K562 (cell line): ENCODE measurements at regions not wholly inside any gene's neighbourhood (a gene's known extent, or its start where the extent isn't known, plus 50 kb on each side); places are given as distances from the start of the nearest gene placed in this dataset.

ENCODE experiments used
- ATAC-seq: fragments of 200-7000 bp; cut with Tn5 transposase; 3 replicates; pipeline ENCODE4 v1.9.1; 2020; ENCODE audit warnings: moderate library complexity
- BruUV-seq: library from RNA; stranded (reverse); fragments of 400-500 nt; replicated peaks from 2 replicates; lab custom pipeline; 2021; lab: Mats Ljungman, UMichigan
- CTCF ChIA-PET: fragments of 300-600 bp; formaldehyde crosslinking; extraction: SDS; loops from one replicate; lab custom pipeline; 2021; ENCODE audit warnings: low intra/inter-chr PET ratio; lab: Yijun Ruan, JAX
- POLR2A ChIA-PET: fragments of 300-600, 350-650 bp; sonication (Branson Sonifier 250); formaldehyde crosslinking; extraction: SDS; loops from one replicate; lab custom pipeline; 2021; ENCODE audit warnings: antibody characterized with exemption, inconsistent platforms; lab: Yijun Ruan, JAX
- DNase-seq, 4 experiments: peaks; one replicate each; pipeline versions ENCODE4 v3.0.0 to v3.0.0-alpha.2; 2011 to 2018; ENCODE audit warnings: low spot score in 3 of 4, mixed read lengths in 3 of 4; ENCODE audit errors: extremely low read depth in 1 of 4
- FAIRE-seq: peaks from 2 replicates; lab custom pipeline; 2011; peaks lifted over from hg19 to GRCh38; lab: Jason Lieb, UNC
- H2AFZ ChIP-seq: 2 replicates; pipeline ENCODE4 v1.6.0; 2011; ENCODE audit warnings: low read depth, low read length, control low read depth, inconsistent platforms
- H3K27ac ChIP-seq: fragments of 200-600 bp; 3 replicates; pipeline ENCODE4 v1.8.0; 2011; ENCODE audit warnings: low read depth, mild to moderate bottlenecking, control low read depth, inconsistent platforms, low read length, moderate library complexity, mixed read lengths; ENCODE audit errors: extremely low read depth
- H3K27me3 ChIP-seq, 2 experiments: fragments of 300-600 bp in 1 of 2; 2 replicates in 1 of 2; 3 replicates in 1 of 2; pipeline versions ENCODE4 v1.6.0 to v1.8.0; 2011; ENCODE audit warnings: inconsistent platforms in 2 of 2, low read length in 2 of 2, mild to moderate bottlenecking in 1 of 2, mixed read lengths in 1 of 2, moderate library complexity in 1 of 2; ENCODE audit not compliant: control insufficient read depth in 2 of 2, insufficient read depth in 2 of 2
- H3K36me3 ChIP-seq: fragments of 300-600 bp; 3 replicates; pipeline ENCODE4 v1.8.0; 2011; ENCODE audit warnings: mild to moderate bottlenecking, low read length, inconsistent platforms; ENCODE audit not compliant: control insufficient read depth, insufficient read depth
- H3K4me1 ChIP-seq, 2 experiments: fragments of 200-600 bp in 1 of 2; replicated peaks in 1 of 2; 2 replicates in 1 of 2; 3 replicates in 1 of 2; pipeline versions ENCODE4 v1.5.1 to v1.8.0; 2011; ENCODE audit warnings: inconsistent platforms in 2 of 2, low read length in 2 of 2, mild to moderate bottlenecking in 1 of 2, mixed read lengths in 1 of 2, moderate library complexity in 1 of 2; ENCODE audit not compliant: control insufficient read depth in 2 of 2, insufficient read depth in 2 of 2
- H3K4me2 ChIP-seq: 2 replicates; pipeline ENCODE4 v1.6.1; 2011; ENCODE audit warnings: low read length, control low read depth, inconsistent platforms, mixed read lengths; ENCODE audit not compliant: insufficient read depth
- H3K4me3 ChIP-seq: fragments of 200-600 bp; sonication (generic), shearing (Covaris generic); 2 replicates; pipeline ENCODE4 v1.5.1; 2016; ENCODE audit warnings: control low read depth, inconsistent platforms
- H3K79me2 ChIP-seq: fragments of 200-600 bp; 3 replicates; pipeline ENCODE4 v1.8.0; 2011; ENCODE audit warnings: low read length, inconsistent platforms; ENCODE audit not compliant: control insufficient read depth, insufficient read depth
- H3K9ac ChIP-seq, 2 experiments: 2 replicates each; pipeline versions ENCODE4 v1.6.0 to v1.6.1; 2011; ENCODE audit warnings: low read depth in 2 of 2, low read length in 2 of 2, control low read depth in 1 of 2, inconsistent platforms in 1 of 2, mild to moderate bottlenecking in 1 of 2, mixed read lengths in 1 of 2; ENCODE audit not compliant: insufficient read depth in 1 of 2
- H3K9me1 ChIP-seq: one replicate; pipeline ENCODE4 v1.6.0; 2011; ENCODE audit warnings: inconsistent platforms, mild to moderate bottlenecking, low read length, moderate library complexity; ENCODE audit not compliant: control insufficient read depth, insufficient read depth
- H3K9me3 ChIP-seq: replicated peaks from 2 replicates; pipeline ENCODE4 v1.5.1; 2011; ENCODE audit warnings: low read depth, low read length, inconsistent platforms; ENCODE audit not compliant: control insufficient read depth, insufficient read depth
- H4K20me1 ChIP-seq: replicated peaks from 2 replicates; pipeline ENCODE4 v1.6.1; 2011; ENCODE audit warnings: low read length, inconsistent platforms, mixed read lengths; ENCODE audit not compliant: control insufficient read depth, insufficient read depth
- ATF2 ChIP-seq: sonication (generic); formaldehyde crosslinking; IDR thresholded peaks from 2 replicates; pipeline ENCODE4 v1.8.1; 2022; ENCODE audit warnings: missing genetic modification reagents
- ATF7 ChIP-seq: fragments of 450-650 bp; IDR thresholded peaks from 2 replicates; pipeline ENCODE4 v1.7.1; 2014; ENCODE audit warnings: mild to moderate bottlenecking, moderate library complexity
- CHCHD3 ChIP-seq: fragments of 250-450 bp; sonication (Bioruptor Pico); IDR thresholded peaks from 2 replicates; pipeline ENCODE4 v2.1.2; 2022; ENCODE audit warnings: mild to moderate bottlenecking
- EWSR1 ChIP-seq: fragments of 450-650 bp; IDR thresholded peaks from 2 replicates; pipeline ENCODE4 v1.6.1; 2018; ENCODE audit warnings: borderline replicate concordance, mild to moderate bottlenecking, low read depth, moderate library complexity; ENCODE audit not compliant: partially characterized antibody
- HCFC1 ChIP-seq: IDR thresholded peaks from 2 replicates; pipeline ENCODE4 v1.6.1; 2012; ENCODE audit warnings: low read depth, low read length, improper control_type of control experiment
- HLTF ChIP-seq: fragments of 450-650 bp; IDR thresholded peaks from 2 replicates; pipeline ENCODE4 v1.6.1; 2016
- POLR2AphosphoS2 ChIP-seq: IDR thresholded peaks from 2 replicates; pipeline ENCODE4 v1.6.1; 2012; ENCODE audit warnings: low read length, improper control_type of control experiment
- SMAD2 ChIP-seq: fragments of 150-350 bp; IDR thresholded peaks from 2 replicates; pipeline ENCODE4 v1.6.1; 2014; ENCODE audit warnings: low read depth, mild to moderate bottlenecking, low read length
- ZNF121 ChIP-seq: sonication (generic); formaldehyde crosslinking; conservative IDR thresholded peaks from 2 replicates; pipeline ENCODE4 v1.8.0; 2022; ENCODE audit warnings: missing genetic modification reagents
- ZNF184 ChIP-seq: sonication (generic); formaldehyde crosslinking; IDR thresholded peaks from 2 replicates; pipeline ENCODE4 v1.5.0; 2020; ENCODE audit warnings: missing genetic modification reagents
- WGBS: fragments of 100-300 bp; shearing (Covaris generic); methylation state at CpG from one replicate; pipeline ENCODE4 v1.1.6; 2016; ENCODE audit warnings: low coverage, mixed read lengths; ENCODE audit not compliant: insufficient coverage; ENCODE audit errors: missing lambda C conversion rate; 5-methylcytosine and 5-hydroxymethylcytosine counted together
- in situ Hi-C: fragments of 300-500 bp; cut with MboI; formaldehyde crosslinking; loops from 4 replicates; pipeline ENCODE4 v1.15.0; 2018; ENCODE audit warnings: inconsistent platforms, mixed read lengths
- intact Hi-C: fragments of 100-400 bp; cut with micrococcal nuclease; formaldehyde crosslinking; loops from 2 replicates; pipeline ENCODE4 v1.14.2; 2022
- TF ChIP-seq, protein P1 (sequence below): fragments of 250-450 bp; sonication (Bioruptor Pico); IDR thresholded peaks from 2 replicates; pipeline ENCODE4 v1.5.0; 2020; ENCODE audit warnings: mild to moderate bottlenecking, borderline replicate concordance

DNA sequence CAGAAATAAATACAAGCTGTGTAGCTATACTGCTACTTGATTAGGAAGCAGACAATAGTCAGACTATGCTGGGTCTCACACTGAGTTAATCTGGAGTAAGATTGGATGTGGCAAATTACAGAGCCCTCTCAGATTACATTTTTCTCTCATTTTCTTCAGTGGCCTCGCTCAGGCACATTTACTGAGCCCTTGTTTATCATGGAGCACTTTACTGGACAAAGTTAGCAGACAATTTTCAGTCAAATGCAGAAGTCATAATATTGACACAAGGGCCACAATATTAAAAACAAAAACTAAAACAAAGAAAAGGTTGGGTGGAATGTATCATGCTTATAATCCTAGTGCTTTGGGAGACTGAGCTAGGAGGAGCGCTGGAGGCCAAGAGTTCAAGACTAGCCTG, 95.0 kb upstream of the MAP3K7 start:
- H3K9me3 ChIP-seq: no peaks in the 10 kb centered on the region
- no peak for ATAC-seq
- WGBS: 0% methylated on average over 2 of the region's 2 CpGs
- H3K4me1 ChIP-seq: no peaks in the 10 kb centered on the region
- no peaks in the 10 kb centered on the region for H3K27me3 ChIP-seq
- no peaks in the 10 kb centered on the region for H3K9me1 ChIP-seq
- H4K20me1 ChIP-seq: no peaks in the 10 kb centered on the region
- H3K4me3 ChIP-seq: no peak overlapping the region
- ChIA-PET POLR2A (interaction anchor here (0.9 kb wide), 1 partner anchor 19 kb away, joined by 3 read pairs; no protein-coding TSS in a partner anchor), CTCF (no interaction called here)
- no peak overlapping the region for H3K4me2 ChIP-seq
- no peaks in the 10 kb centered on the region for H3K79me2 ChIP-seq
- no peak for TF ChIP-seq ZNF184
- FAIRE-seq: no peak
- no peak overlapping the region for H3K27ac ChIP-seq
- in situ Hi-C loops: no loop called here
- no TSS peak for BruUV-seq
- intact Hi-C loops: no loop called here
- H2AFZ ChIP-seq: no peak overlapping the region
- H3K9ac ChIP-seq: no peak overlapping the region
- no peak for DNase-seq
- H3K36me3 ChIP-seq: no peaks in the 10 kb centered on the region

GRCh38 chr6:90678049-90678779, 91.3 kb upstream of the MAP3K7 start:
- H3K4me1 ChIP-seq: no peaks in the 10 kb centered on the region
- H3K27ac ChIP-seq: no peak overlapping the region
- no peaks in the 10 kb centered on the region for H3K9me3 ChIP-seq
- DNase-seq (no peak), ATAC-seq (no peak), FAIRE-seq (no peak)
- H3K79me2 ChIP-seq: no peaks in the 10 kb centered on the region
- CTCF ChIA-PET: no interaction called here
- H3K9me1 ChIP-seq: no peaks in the 10 kb centered on the region
- BruUV-seq: no TSS peak
- intact Hi-C loops: no loop called here
- H3K27me3 ChIP-seq: peaks cover 6 to 7% of the 10 kb centered on the region in 2 experiments; a peak in 4 of 5 replicates
- in situ Hi-C loops: no loop called here
- H3K36me3 ChIP-seq: no peaks in the 10 kb centered on the region
- no peak overlapping the region for H3K4me2 ChIP-seq
- no peaks in the 10 kb centered on the region for H4K20me1 ChIP-seq
- POLR2A ChIA-PET: interaction anchor here (0.6 to 0.7 kb wide), 3 partner anchors 43 to 1245 kb away, joined by 3 read pairs; no protein-coding TSS in a partner anchor
- no peak overlapping the region for H3K9ac ChIP-seq
- H3K4me3 ChIP-seq: no peak overlapping the region
- no peak overlapping the region for H2AFZ ChIP-seq
- WGBS: 0% methylated on average over 9 of the region's 10 CpGs
- TF ChIP-seq CHCHD3 (CRISPR knock-in tag) (no peak), HCFC1 (no peak), SMAD2 (no peak), ATF2 (CRISPR knock-in tag) (no peak), ATF7 (no peak), POLR2AphosphoS2 (no peak), HLTF (no peak), ZNF121 (CRISPR knock-in tag) (no peak), EWSR1 (no peak)
- TF ChIP-seq, protein P1, sequence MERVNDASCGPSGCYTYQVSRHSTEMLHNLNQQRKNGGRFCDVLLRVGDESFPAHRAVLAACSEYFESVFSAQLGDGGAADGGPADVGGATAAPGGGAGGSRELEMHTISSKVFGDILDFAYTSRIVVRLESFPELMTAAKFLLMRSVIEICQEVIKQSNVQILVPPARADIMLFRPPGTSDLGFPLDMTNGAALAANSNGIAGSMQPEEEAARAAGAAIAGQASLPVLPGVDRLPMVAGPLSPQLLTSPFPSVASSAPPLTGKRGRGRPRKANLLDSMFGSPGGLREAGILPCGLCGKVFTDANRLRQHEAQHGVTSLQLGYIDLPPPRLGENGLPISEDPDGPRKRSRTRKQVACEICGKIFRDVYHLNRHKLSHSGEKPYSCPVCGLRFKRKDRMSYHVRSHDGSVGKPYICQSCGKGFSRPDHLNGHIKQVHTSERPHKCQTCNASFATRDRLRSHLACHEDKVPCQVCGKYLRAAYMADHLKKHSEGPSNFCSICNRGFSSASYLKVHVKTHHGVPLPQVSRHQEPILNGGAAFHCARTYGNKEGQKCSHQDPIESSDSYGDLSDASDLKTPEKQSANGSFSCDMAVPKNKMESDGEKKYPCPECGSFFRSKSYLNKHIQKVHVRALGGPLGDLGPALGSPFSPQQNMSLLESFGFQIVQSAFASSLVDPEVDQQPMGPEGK (CRISPR knock-in tag): no peak
